Common myeloid progenitor, CD34-positive (primary cell): ENCODE measurements at regions not wholly inside any gene's neighbourhood (a gene's known extent, or its start where the extent isn't known, plus 50 kb on each side); places are given as distances from the start of the nearest gene placed in this dataset.
A peak's percentile ranks its signal among the peaks of the same experiment; 100 is the strongest.

Experiments
- CTCF ChIA-PET: fragments of 350-600 bp; sonication (Branson Sonifier 250); formaldehyde crosslinking; loops from one replicate; lab custom pipeline; 2021; ENCODE audit warnings: antibody characterized with exemption; lab: Charles Lee
- POLR2A ChIA-PET: fragments of 350-600 bp; sonication (Branson Sonifier 250); formaldehyde crosslinking; loops from one replicate; lab custom pipeline; 2021; ENCODE audit warnings: antibody characterized with exemption; lab: Charles Lee
- DNase-seq, 3 donors: peaks; one replicate each; pipeline versions ENCODE4 v3.0.0 to v3.0.0-alpha.2; 2013
- H3K27ac ChIP-seq, 2 experiments: 1 replicate in 1 of 2; 2 replicates in 1 of 2; pipeline ENCODE4 v1.7.0; 2013; ENCODE audit warnings: inconsistent platforms in 2 of 2, low read length in 2 of 2, mild to moderate bottlenecking in 2 of 2, low read depth in 1 of 2, moderate library complexity in 1 of 2; ENCODE audit not compliant: severe bottlenecking in 2 of 2, insufficient read depth in 1 of 2, poor library complexity in 1 of 2
- H3K27me3 ChIP-seq, 5 experiments: replicated peaks in 2 of 5; 1 replicate in 3 of 5; 2 replicates in 2 of 5; pipeline versions ENCODE4 v1.6.1 to v1.7.0; 2013; ENCODE audit warnings: low read length in 4 of 5, mild to moderate bottlenecking in 2 of 5, moderate library complexity in 2 of 5, inconsistent platforms in 1 of 5; ENCODE audit not compliant: insufficient read depth in 5 of 5, control insufficient read depth in 4 of 5
- H3K36me3 ChIP-seq, 4 experiments: 1 replicate in 2 of 4; 2 replicates in 2 of 4; pipeline versions ENCODE4 v1.6.1 to v1.7.0; 2013; ENCODE audit warnings: low read length in 3 of 4, control low read depth in 1 of 4, mild to moderate bottlenecking in 1 of 4; ENCODE audit not compliant: control insufficient read depth in 4 of 4, insufficient read depth in 4 of 4
- H3K4me1 ChIP-seq, 4 experiments: 1 replicate in 3 of 4; 2 replicates in 1 of 4; pipeline versions ENCODE4 v1.6.1 to v1.7.1; 2013; ENCODE audit warnings: low read length in 3 of 4, mild to moderate bottlenecking in 3 of 4, control low read depth in 1 of 4, inconsistent platforms in 1 of 4, moderate library complexity in 1 of 4; ENCODE audit not compliant: control insufficient read depth in 4 of 4, insufficient read depth in 4 of 4; ENCODE audit errors: control extremely low read depth in 1 of 4
- H3K4me3 ChIP-seq, 7 experiments: 1 replicate in 4 of 7; 2 replicates in 3 of 7; pipeline versions ENCODE4 v1.5.1 to v1.7.0; 2013; ENCODE audit warnings: mild to moderate bottlenecking in 7 of 7, low read length in 6 of 7, moderate library complexity in 6 of 7, inconsistent platforms in 2 of 7, low read depth in 2 of 7, control low read depth in 1 of 7; ENCODE audit not compliant: insufficient read depth in 4 of 7, control insufficient read depth in 1 of 7; ENCODE audit errors: extremely low read depth in 1 of 7
- H3K9me3 ChIP-seq, 5 experiments: 1 replicate in 4 of 5; 2 replicates in 1 of 5; pipeline versions ENCODE4 v1.6.1 to v1.7.1; 2013; ENCODE audit warnings: low read length in 4 of 5, mild to moderate bottlenecking in 2 of 5, inconsistent platforms in 1 of 5, low read depth in 1 of 5, moderate library complexity in 1 of 5; ENCODE audit not compliant: control insufficient read depth in 4 of 5, insufficient read depth in 2 of 5; ENCODE audit errors: control extremely low read depth in 1 of 5
- WGBS: methylation state at CpG from one replicate; pipeline ENCODE4 v1.1.5; 2013; ENCODE audit not compliant: insufficient coverage; 5-methylcytosine and 5-hydroxymethylcytosine counted together

GRCh38 chr2:67671464-67672450, 274.6 kb downstream of the ETAA1 start:
- H3K27me3 ChIP-seq, result no peaks in the 10 kb centered on the region
- H3K27ac ChIP-seq, result no peak overlapping the region
- no peaks in the 10 kb centered on the region for H3K36me3 ChIP-seq
- CTCF ChIA-PET, result no interaction called here
- H3K4me1 ChIP-seq, result no peaks in the 10 kb centered on the region
- no peak overlapping the region for H3K4me3 ChIP-seq
- WGBS, result 92% methylated on average over 9 of the region's 10 CpGs
- POLR2A ChIA-PET, result no interaction called here
- no peaks in the 10 kb centered on the region for H3K9me3 ChIP-seq
- DNase-seq, result no peak

DNA sequence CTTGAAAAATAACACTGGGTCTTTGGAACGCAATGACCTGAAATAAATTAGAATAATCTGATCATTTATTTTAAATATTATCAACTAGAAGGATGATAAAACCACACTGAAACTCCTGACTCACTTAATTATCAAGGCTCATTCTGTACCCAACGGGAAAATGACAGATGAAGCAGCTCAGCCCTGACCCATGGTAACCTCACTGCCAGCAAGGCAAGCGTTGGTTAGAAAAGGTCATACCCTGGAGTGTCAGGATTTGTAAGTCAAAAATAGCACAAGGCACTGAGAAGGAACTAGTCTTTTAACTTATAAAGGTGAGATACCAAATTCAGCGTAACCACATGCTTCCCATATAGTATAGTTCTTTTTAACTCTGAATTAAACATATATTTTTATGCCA, 277.5 kb downstream of the ETAA1 start:
- no peak for DNase-seq
- no peaks in the 10 kb centered on the region for H3K9me3 ChIP-seq
- no peaks in the 10 kb centered on the region for H3K36me3 ChIP-seq
- H3K4me1 ChIP-seq, result no peaks in the 10 kb centered on the region
- ChIA-PET CTCF (no interaction called here), POLR2A (no interaction called here)
- H3K27me3 ChIP-seq, result no peaks in the 10 kb centered on the region
- H3K4me3 ChIP-seq, result no peak overlapping the region
- H3K27ac ChIP-seq, result no peak overlapping the region
- WGBS, result 86% methylated on average over 2 of the region's 4 CpGs

GRCh38 chr2:67684991-67685390, 287.9 kb downstream of the ETAA1 start:
- Histone ChIP-seq H3K4me3 (no peak overlapping the region), H3K27ac (no peak overlapping the region), H3K27me3 (peaks cover 0 to 2% (median 0%) of the 10 kb centered on the region in 5 experiments), H3K36me3 (no peaks in the 10 kb centered on the region), H3K9me3 (no peaks in the 10 kb centered on the region), H3K4me1 (no peaks in the 10 kb centered on the region)
- DNase-seq, result no peak
- 100% methylated on average over 1 of the region's 2 CpGs for whole genome bisulfite sequencing
- CTCF ChIA-PET, result no interaction called here
- POLR2A ChIA-PET, result no interaction called here

GRCh38 chr2:67686254-67686653, 289.1 kb downstream of the ETAA1 start:
- POLR2A ChIA-PET, result no interaction called here
- 91% methylated on average over 2 of the region's 3 CpGs for WGBS
- CTCF ChIA-PET, result no interaction called here

GRCh38 chr2:67689186-67689585, 292.1 kb downstream of the ETAA1 start:
- Histone ChIP-seq H3K4me1 (no peaks in the 10 kb centered on the region), H3K36me3 (no peaks in the 10 kb centered on the region), H3K4me3 (no peak overlapping the region), H3K9me3 (no peaks in the 10 kb centered on the region), H3K27ac (no peak overlapping the region), H3K27me3 (peaks cover 0 to 2% (median 0%) of the 10 kb centered on the region in 5 experiments)
- DNase-seq, result no peak
- WGBS, result 68% methylated on average over 3 of the region's 3 CpGs
- ChIA-PET CTCF (no interaction called here), POLR2A (no interaction called here)

More at GRCh38 chr2:67686254-67686653, 289.1 kb downstream of the ETAA1 start:
- Histone ChIP-seq H3K9me3 (no peaks in the 10 kb centered on the region), H3K4me1 (no peaks in the 10 kb centered on the region), H3K27me3 (peaks cover 0 to 2% (median 0%) of the 10 kb centered on the region in 5 experiments), H3K36me3 (no peaks in the 10 kb centered on the region), H3K4me3 (no peak overlapping the region), H3K27ac (no peak overlapping the region)
- DNase-seq, result no peak

DNA sequence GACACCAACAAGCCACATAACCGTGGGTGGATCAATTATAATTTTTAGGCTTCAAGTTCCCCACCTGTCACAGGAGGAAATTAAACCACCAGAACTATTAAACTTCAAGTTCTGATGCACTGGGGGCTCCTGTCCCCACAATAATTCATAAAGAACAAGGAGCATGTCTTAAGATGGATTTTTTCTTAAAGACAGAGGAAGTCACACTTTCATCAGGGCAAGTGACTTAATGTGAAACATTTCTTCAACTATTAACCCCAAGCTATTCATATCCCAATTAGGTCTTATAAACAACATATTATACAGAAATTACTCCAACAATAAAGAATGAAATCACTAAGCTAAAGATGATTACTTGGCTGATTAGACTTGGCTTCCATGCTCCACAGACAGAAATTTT, 292.5 kb downstream of the ETAA1 start:
- no peak overlapping the region for H3K4me3 ChIP-seq

DNA sequence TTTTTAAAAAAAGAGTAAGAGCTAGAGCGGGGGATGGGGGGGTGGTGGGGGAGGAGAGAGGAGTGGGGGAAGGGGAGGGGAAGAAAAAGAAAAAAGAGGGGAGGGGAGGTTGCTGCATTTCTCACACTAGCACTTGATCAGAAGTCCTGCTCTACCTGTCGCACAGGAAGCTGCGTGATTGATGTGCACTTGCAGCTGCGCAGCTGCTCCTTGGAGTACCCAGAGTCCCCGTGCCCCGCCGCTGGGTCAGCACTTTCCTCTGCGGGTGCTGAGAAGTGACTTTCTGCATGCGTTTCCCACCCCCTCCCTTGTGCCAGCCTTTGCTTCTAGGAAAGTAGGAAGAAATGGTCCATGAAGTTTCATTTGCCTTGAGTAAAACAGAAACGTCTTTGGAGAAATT, 297.3 kb downstream of the ETAA1 start:
- ChIA-PET CTCF (interaction anchor here (0.6 to 1.0 kb wide), 2 partner anchors 9 to 217 kb away, joined by 3 read pairs; no protein-coding TSS in a partner anchor), POLR2A (no interaction called here)
- peak overlapping the region in 2 of 7 experiments; percentile 23 to 25 for H3K4me3 ChIP-seq
- no peak overlapping the region for H3K27ac ChIP-seq
- peaks cover 0 to 4% (median 0%) of the 10 kb centered on the region in 4 experiments for H3K4me1 ChIP-seq
- 7% methylated on average over 4 of the region's 10 CpGs for WGBS
- peak in 2 of 3 donors; percentile 4 to 41 for DNase-seq
- H3K36me3 ChIP-seq, result no peaks in the 10 kb centered on the region
- H3K9me3 ChIP-seq, result no peaks in the 10 kb centered on the region
- H3K27me3 ChIP-seq, result peaks cover 0 to 6% (median 0%) of the 10 kb centered on the region in 5 experiments

More for the DNA sequence above, 292.5 kb downstream of the ETAA1 start:
- Histone ChIP-seq H3K9me3 (no peaks in the 10 kb centered on the region), H3K36me3 (no peaks in the 10 kb centered on the region), H3K4me1 (peaks cover 0 to 2% (median 0%) of the 10 kb centered on the region in 4 experiments), H3K27ac (no peak overlapping the region), H3K27me3 (peaks cover 0 to 2% (median 0%) of the 10 kb centered on the region in 5 experiments)
- no peak for DNase-seq
- ChIA-PET CTCF (no interaction called here), POLR2A (no interaction called here)
- WGBS, result 100% methylated on average over 1 of the region's 1 CpG
